ENCODE measurements at regions not wholly inside any gene's neighbourhood (a gene's known extent, or its start where the extent isn't known, plus 50 kb on each side); places are given as distances from the start of the nearest gene placed in this dataset.

- Histone ChIP-seq H3K4me1 (ENCODE audit: insufficient read depth, low read length, poor library complexity, severe bottlenecking) (peaks cover 11% of the 10 kb centered on the region), H3K27ac (ENCODE audit: low read depth, low read length, poor library complexity, severe bottlenecking) (no peak overlapping the region), H3K27me3 (replicated peaks; ENCODE audit: insufficient read depth, low read depth, low read length, poor library complexity) (no peaks in the 10 kb centered on the region), H3K36me3 (ENCODE audit: insufficient read depth, low read length, poor library complexity, severe bottlenecking) (no peaks in the 10 kb centered on the region), H3K9me3 (ENCODE audit: low read depth, low read length, poor library complexity, severe bottlenecking) (no peaks in the 10 kb centered on the region), H3K4me3 (ENCODE audit: low read depth, low read length, poor library complexity, severe bottlenecking) (no peak overlapping the region)
- DNase-seq (ENCODE audit: low spot score) = no peak
- no TSS peak for BruUV-seq (replicated peaks)
- POLR2A ChIA-PET (ENCODE audit: low non-redundant PET) = no interaction called here
- no peak for TF ChIP-seq EZH2 (IDR thresholded peaks at IDR 0.05; ENCODE audit: borderline replicate concordance, low read depth, low read length, poor library complexity, severe bottlenecking)
- TF ChIP-seq, protein P1, sequence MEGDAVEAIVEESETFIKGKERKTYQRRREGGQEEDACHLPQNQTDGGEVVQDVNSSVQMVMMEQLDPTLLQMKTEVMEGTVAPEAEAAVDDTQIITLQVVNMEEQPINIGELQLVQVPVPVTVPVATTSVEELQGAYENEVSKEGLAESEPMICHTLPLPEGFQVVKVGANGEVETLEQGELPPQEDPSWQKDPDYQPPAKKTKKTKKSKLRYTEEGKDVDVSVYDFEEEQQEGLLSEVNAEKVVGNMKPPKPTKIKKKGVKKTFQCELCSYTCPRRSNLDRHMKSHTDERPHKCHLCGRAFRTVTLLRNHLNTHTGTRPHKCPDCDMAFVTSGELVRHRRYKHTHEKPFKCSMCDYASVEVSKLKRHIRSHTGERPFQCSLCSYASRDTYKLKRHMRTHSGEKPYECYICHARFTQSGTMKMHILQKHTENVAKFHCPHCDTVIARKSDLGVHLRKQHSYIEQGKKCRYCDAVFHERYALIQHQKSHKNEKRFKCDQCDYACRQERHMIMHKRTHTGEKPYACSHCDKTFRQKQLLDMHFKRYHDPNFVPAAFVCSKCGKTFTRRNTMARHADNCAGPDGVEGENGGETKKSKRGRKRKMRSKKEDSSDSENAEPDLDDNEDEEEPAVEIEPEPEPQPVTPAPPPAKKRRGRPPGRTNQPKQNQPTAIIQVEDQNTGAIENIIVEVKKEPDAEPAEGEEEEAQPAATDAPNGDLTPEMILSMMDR (conservative IDR thresholded peaks at IDR 0.05; ENCODE audit: low read depth, low read length) = no peak
- intact Hi-C loops (cut with micrococcal nuclease; ENCODE audit: unreplicated experiment) = no loop called here
- CTCF ChIA-PET = no interaction called here
Measured at GRCh38 chr10:61021926-61022325, 77.9 kb upstream of the RHOBTB1 start.

GRCh38 chr10:61020420-61021158, 76.6 kb upstream of the RHOBTB1 start:
- H3K4me1 ChIP-seq (ENCODE audit: insufficient read depth, low read length, poor library complexity, severe bottlenecking) = peaks cover 11% of the 10 kb centered on the region
- H3K9me3 ChIP-seq (ENCODE audit: low read depth, low read length, poor library complexity, severe bottlenecking) = no peaks in the 10 kb centered on the region
- TF ChIP-seq, protein P1 (conservative IDR thresholded peaks at IDR 0.05; ENCODE audit: low read depth, low read length) = no peak
- no peak overlapping the region for H3K27ac ChIP-seq (ENCODE audit: low read depth, low read length, poor library complexity, severe bottlenecking)
- intact Hi-C loops (cut with micrococcal nuclease; ENCODE audit: unreplicated experiment) = no loop called here
- no peak overlapping the region for H3K4me3 ChIP-seq (ENCODE audit: low read depth, low read length, poor library complexity, severe bottlenecking)
- CTCF ChIA-PET = no interaction called here
- H3K36me3 ChIP-seq (ENCODE audit: insufficient read depth, low read length, poor library complexity, severe bottlenecking) = no peaks in the 10 kb centered on the region
- POLR2A ChIA-PET (ENCODE audit: low non-redundant PET) = no interaction called here
- DNase-seq (ENCODE audit: low spot score) = no peak
- no peaks in the 10 kb centered on the region for H3K27me3 ChIP-seq (replicated peaks; ENCODE audit: insufficient read depth, low read depth, low read length, poor library complexity)
- BruUV-seq (replicated peaks) = no TSS peak

DNA sequence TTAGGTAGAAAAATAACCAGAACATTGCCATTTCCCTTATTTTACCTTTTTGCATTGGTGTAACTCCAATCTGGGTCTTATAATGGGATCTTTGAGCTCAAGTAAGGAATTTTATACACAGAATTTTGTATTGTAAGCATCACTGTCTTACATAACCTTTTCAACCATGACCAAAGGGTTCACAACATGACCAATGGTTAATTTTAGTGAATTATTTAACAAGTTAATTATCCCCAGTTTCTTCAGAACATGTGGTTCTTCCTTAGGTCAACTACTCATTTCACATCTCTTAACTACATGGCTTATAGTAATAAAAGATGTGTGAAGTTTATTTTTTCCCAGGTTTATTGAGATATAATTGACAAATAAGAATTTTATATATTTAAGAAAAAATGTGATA, 74.2 kb upstream of the RHOBTB1 start:
- DNase-seq (ENCODE audit: low spot score) = no peak
- no peaks in the 10 kb centered on the region for H3K27me3 ChIP-seq (replicated peaks; ENCODE audit: insufficient read depth, low read depth, low read length, poor library complexity)
- H3K9me3 ChIP-seq (ENCODE audit: low read depth, low read length, poor library complexity, severe bottlenecking) = no peaks in the 10 kb centered on the region
- H3K4me1 ChIP-seq (ENCODE audit: insufficient read depth, low read length, poor library complexity, severe bottlenecking) = peaks cover 11% of the 10 kb centered on the region
- intact Hi-C loops (cut with micrococcal nuclease; ENCODE audit: unreplicated experiment) = no loop called here
- H3K4me3 ChIP-seq (ENCODE audit: low read depth, low read length, poor library complexity, severe bottlenecking) = no peak overlapping the region
- no peaks in the 10 kb centered on the region for H3K36me3 ChIP-seq (ENCODE audit: insufficient read depth, low read length, poor library complexity, severe bottlenecking)
- ChIA-PET POLR2A (ENCODE audit: low non-redundant PET) (no interaction called here), CTCF (no interaction called here)
- BruUV-seq (replicated peaks) = no TSS peak
- H3K27ac ChIP-seq (ENCODE audit: low read depth, low read length, poor library complexity, severe bottlenecking) = no peak overlapping the region
- TF ChIP-seq, protein P1 (conservative IDR thresholded peaks at IDR 0.05; ENCODE audit: low read depth, low read length) = no peak
